Lung (tissue), 11 donors: ENCODE measurements at regions not wholly inside any gene's neighbourhood (a gene's known extent, or its start where the extent isn't known, plus 50 kb on each side); places are given as distances from the start of the nearest gene placed in this dataset.
A peak's percentile ranks its signal among the peaks of the same experiment; 100 is the strongest.

Source experiments
- ATAC-seq: fragments of 200-7000 bp; cut with Tn5 transposase; one replicate; pipeline ENCODE4 v1.9.1; 2020; ENCODE audit warnings: moderate number of reproducible peaks; ENCODE audit not compliant: insufficient read depth, low FRiP score
- DNase-seq, 3 donors: peaks; one replicate each; pipeline ENCODE4 v3.0.0-alpha.2; 2013 to 2017
- H3K27ac ChIP-seq, 2 donors: one replicate each; pipeline ENCODE4 v1.5.1; 2013; ENCODE audit warnings: mild to moderate bottlenecking in 2 of 2, moderate library complexity in 2 of 2, control low read depth in 1 of 2, inconsistent platforms in 1 of 2, low read depth in 1 of 2, low read length in 1 of 2
- H3K27me3 ChIP-seq, 3 donors: one replicate each; pipeline ENCODE4 v1.5.1; 2013; ENCODE audit warnings: low read length in 2 of 3; ENCODE audit not compliant: control insufficient read depth in 3 of 3, insufficient read depth in 3 of 3
- H3K36me3 ChIP-seq, 4 donors: one replicate each; pipeline ENCODE4 v1.5.1; 2013; ENCODE audit warnings: low read length in 4 of 4, mild to moderate bottlenecking in 1 of 4, moderate library complexity in 1 of 4; ENCODE audit not compliant: control insufficient read depth in 4 of 4, insufficient read depth in 4 of 4
- H3K4me1 ChIP-seq, 5 donors: one replicate each; pipeline ENCODE4 v1.5.1; 2013; ENCODE audit warnings: low read length in 5 of 5, mild to moderate bottlenecking in 2 of 5, moderate library complexity in 1 of 5; ENCODE audit not compliant: control insufficient read depth in 5 of 5, insufficient read depth in 5 of 5
- H3K4me3 ChIP-seq: one replicate; pipeline ENCODE4 v1.5.1; 2013; ENCODE audit warnings: mild to moderate bottlenecking, control low read depth, moderate library complexity
- H3K9ac ChIP-seq, 2 donors: one replicate each; pipeline ENCODE4 v1.5.1; 2013; ENCODE audit warnings: low read length in 2 of 2, control low read depth in 1 of 2; ENCODE audit not compliant: insufficient read depth in 1 of 2
- H3K9me3 ChIP-seq, 4 donors: one replicate each; pipeline ENCODE4 v1.5.1; 2013; ENCODE audit warnings: low read length in 3 of 4, mild to moderate bottlenecking in 1 of 4, moderate library complexity in 1 of 4; ENCODE audit not compliant: control insufficient read depth in 4 of 4, insufficient read depth in 3 of 4
- WGBS, 2 donors: extraction: QIAGEN DNeasy Blood & Tissue Kit; methylation state at CpG; one replicate each; pipeline ENCODE4 v1.1.7; 2013; 5-methylcytosine and 5-hydroxymethylcytosine counted together
- TF ChIP-seq, protein P1 (sequence below): IDR thresholded peaks from 2 replicates; pipeline ENCODE4 v1.5.1; 2012; ENCODE audit warnings: mild to moderate bottlenecking; ENCODE audit errors: control extremely low read depth, extremely low read depth
- donor health status: control.
- donor health status: control.
- donor health status: Bipolar disorder and iron deficiency.
- donor health status: healthy.
- donor health status: DM: yes; HTN: yes; CAD: no.

DNA sequence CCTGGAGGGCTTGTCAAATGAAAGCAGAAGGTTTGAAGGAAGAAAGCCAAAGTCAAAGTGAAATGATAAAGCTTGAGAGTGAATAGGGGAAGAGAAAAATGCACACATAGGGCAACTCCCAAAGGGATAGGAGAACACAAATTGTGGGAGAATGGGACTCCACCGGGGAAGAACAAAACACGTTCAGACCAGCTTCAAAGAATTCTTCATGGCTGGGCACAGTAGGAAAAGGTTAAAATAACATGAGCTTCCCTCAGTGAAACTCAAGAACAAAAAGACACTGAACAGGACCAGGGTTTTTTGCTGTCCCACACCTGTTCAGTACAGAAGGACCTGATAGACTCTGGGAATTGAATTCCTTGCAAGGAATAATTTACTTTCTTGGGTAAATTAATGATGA is 123.1 kb upstream of the NCKAP5 start:
- TF ChIP-seq, protein P1, sequence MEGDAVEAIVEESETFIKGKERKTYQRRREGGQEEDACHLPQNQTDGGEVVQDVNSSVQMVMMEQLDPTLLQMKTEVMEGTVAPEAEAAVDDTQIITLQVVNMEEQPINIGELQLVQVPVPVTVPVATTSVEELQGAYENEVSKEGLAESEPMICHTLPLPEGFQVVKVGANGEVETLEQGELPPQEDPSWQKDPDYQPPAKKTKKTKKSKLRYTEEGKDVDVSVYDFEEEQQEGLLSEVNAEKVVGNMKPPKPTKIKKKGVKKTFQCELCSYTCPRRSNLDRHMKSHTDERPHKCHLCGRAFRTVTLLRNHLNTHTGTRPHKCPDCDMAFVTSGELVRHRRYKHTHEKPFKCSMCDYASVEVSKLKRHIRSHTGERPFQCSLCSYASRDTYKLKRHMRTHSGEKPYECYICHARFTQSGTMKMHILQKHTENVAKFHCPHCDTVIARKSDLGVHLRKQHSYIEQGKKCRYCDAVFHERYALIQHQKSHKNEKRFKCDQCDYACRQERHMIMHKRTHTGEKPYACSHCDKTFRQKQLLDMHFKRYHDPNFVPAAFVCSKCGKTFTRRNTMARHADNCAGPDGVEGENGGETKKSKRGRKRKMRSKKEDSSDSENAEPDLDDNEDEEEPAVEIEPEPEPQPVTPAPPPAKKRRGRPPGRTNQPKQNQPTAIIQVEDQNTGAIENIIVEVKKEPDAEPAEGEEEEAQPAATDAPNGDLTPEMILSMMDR: no peak
- H3K9me3 ChIP-seq: peaks cover 0 to 3% (median 0%) of the 10 kb centered on the region in 4 donors
- DNase-seq (no peak), ATAC-seq (no peak)
- no peaks in the 10 kb centered on the region for H3K27me3 ChIP-seq
- H3K27ac ChIP-seq: no peak overlapping the region
- 57 to 70% methylated on average over 2 of the region's 2 CpGs for WGBS, 2 donors
- no peaks in the 10 kb centered on the region for H3K36me3 ChIP-seq
- H3K9ac ChIP-seq: no peak overlapping the region
- H3K4me1 ChIP-seq: peaks cover 0 to 13% (median 0%) of the 10 kb centered on the region in 5 donors
- H3K4me3 ChIP-seq: no peak overlapping the region

DNA sequence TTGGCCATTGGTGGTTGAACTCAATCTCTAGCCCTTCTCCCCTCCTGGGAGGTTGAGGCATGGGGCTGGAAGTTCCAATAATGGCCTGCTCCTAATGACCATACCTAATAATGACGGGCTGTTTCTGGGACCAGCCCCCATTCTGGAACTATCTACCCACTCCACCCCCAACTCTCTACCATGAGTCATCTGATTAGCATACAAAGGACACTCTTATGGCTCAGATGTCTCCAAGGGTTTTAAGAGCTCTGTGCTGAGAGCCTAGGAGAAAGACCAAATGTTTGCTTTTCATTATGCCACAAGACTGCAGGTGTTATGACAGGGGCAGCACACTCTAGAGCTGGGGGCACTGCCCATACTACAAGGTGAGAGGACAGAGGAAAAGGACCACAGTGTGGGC is 137.0 kb upstream of the NCKAP5 start:
- ATAC-seq: no peak

DNA sequence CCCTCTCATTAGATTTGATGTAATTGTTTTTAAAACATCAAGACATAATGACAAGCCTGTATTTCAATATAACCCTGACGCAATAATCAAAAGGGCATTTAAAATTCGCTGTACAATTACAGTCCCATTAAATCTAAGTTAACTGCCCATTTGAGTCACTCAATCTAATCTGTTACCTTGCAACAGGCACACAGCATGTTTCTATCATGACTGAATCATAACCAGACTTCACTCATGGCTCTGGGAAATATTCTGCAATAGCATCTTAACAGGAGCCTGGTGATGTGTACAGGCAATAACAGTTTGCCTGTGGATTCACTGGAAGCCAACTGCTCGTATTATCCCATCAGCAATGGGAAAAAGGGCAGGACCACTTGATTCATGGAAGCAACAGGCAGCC is 142.3 kb upstream of the NCKAP5 start:
- H3K36me3 ChIP-seq: no peaks in the 10 kb centered on the region
- DNase-seq (peak in 1 of 3 donors; percentile 20), ATAC-seq (no peak)
- no peak overlapping the region for H3K9ac ChIP-seq
- no peak overlapping the region for H3K27ac ChIP-seq
- no peaks in the 10 kb centered on the region for H3K4me1 ChIP-seq
- WGBS, 2 donors: 86 to 95% methylated on average over 3 of the region's 3 CpGs
- H3K9me3 ChIP-seq: peaks cover 0 to 5% (median 2%) of the 10 kb centered on the region in 4 donors
- H3K4me3 ChIP-seq: no peak overlapping the region
- TF ChIP-seq, protein P1: no peak
- no peaks in the 10 kb centered on the region for H3K27me3 ChIP-seq

More for the DNA sequence above, 137.0 kb upstream of the NCKAP5 start:
- TF ChIP-seq, protein P1: no peak
- Histone ChIP-seq H3K9me3 (peaks cover 0 to 5% (median 2%) of the 10 kb centered on the region in 4 donors), H3K27ac (no peak overlapping the region), H3K4me1 (no peaks in the 10 kb centered on the region), H3K36me3 (no peaks in the 10 kb centered on the region), H3K27me3 (no peaks in the 10 kb centered on the region), H3K4me3 (no peak overlapping the region), H3K9ac (no peak overlapping the region)
- 81 to 88% methylated on average over 1 of the region's 1 CpG for WGBS, 2 donors
- DNase-seq: no peak

DNA sequence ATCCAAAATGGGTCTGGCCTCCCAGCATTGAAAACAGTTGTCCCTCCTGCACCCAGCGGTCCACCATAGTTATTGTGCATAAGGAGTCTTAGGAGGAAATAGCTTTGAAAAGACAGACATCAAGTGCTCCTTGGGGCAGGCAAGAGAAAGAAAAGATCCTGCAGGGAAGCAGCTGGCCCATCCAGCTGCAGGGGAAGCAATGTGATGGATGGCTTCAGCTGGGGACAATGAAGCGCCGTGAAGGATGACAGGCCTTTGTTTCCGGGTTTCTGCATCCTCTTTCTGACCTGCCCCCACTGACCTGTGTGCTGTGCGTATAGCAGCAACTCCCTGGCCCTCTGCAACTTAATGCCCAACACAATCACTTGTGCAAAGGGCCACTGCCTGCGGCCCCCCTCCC is 142.9 kb upstream of the NCKAP5 start:
- TF ChIP-seq, protein P1: no peak
- H3K27me3 ChIP-seq: no peaks in the 10 kb centered on the region
- H3K4me1 ChIP-seq: peaks cover 0 to 2% (median 0%) of the 10 kb centered on the region in 5 donors
- ATAC-seq (no peak), DNase-seq (peak in 2 of 3 donors; percentile 22 to 65)
- 38 to 53% methylated on average over 6 of the region's 6 CpGs for WGBS, 2 donors
- peaks cover 0 to 5% (median 2%) of the 10 kb centered on the region in 4 donors for H3K9me3 ChIP-seq
- H3K27ac ChIP-seq: no peak overlapping the region
- no peak overlapping the region for H3K9ac ChIP-seq
- H3K36me3 ChIP-seq: no peaks in the 10 kb centered on the region
- no peak overlapping the region for H3K4me3 ChIP-seq
